H1 (cell line): ENCODE measurements at regions not wholly inside any gene's neighbourhood (a gene's known extent, or its start where the extent isn't known, plus 50 kb on each side); places are given as distances from the start of the nearest gene placed in this dataset.

ENCODE experiments used
- CTCF ChIA-PET: fragments of 300-600 bp; sonication (Branson Sonifier 250); formaldehyde crosslinking; loops from one replicate; lab custom pipeline; 2021; ENCODE audit not compliant: partially characterized antibody; lab: Charles Lee
- POLR2A ChIA-PET: fragments of 300-600 bp; sonication (Branson Sonifier 250); formaldehyde crosslinking; loops from one replicate; lab custom pipeline; 2021; ENCODE audit warnings: inconsistent platforms; ENCODE audit not compliant: partially characterized antibody; lab: Charles Lee
- DNase-seq, 2 experiments: peaks; one replicate each; pipeline versions ENCODE4 v3.0.0 to v3.0.0-alpha.2; 2010 to 2022; ENCODE audit warnings: low spot score in 2 of 2, low read depth in 1 of 2, mixed read lengths in 1 of 2
- FAIRE-seq: peaks from 2 replicates; lab custom pipeline; 2011; peaks lifted over from hg19 to GRCh38; lab: Jason Lieb, UNC
- H2AFZ ChIP-seq: 2 replicates; pipeline ENCODE4 v1.8.1; 2012; ENCODE audit warnings: low read length, inconsistent platforms
- H2AK5ac ChIP-seq: 2 replicates; pipeline ENCODE4 v1.6.1; 2013; ENCODE audit warnings: low read depth, low read length
- H2BK120ac ChIP-seq: replicated peaks from 2 replicates; pipeline ENCODE3; 2013; ENCODE audit warnings: low read depth, low read length, inconsistent platforms
- H2BK12ac ChIP-seq: 2 replicates; pipeline ENCODE4 v1.6.1; 2013; ENCODE audit warnings: low read depth, low read length
- H2BK15ac ChIP-seq: 2 replicates; pipeline ENCODE4 v1.6.1; 2013; ENCODE audit warnings: low read length
- H2BK20ac ChIP-seq: 2 replicates; pipeline ENCODE4 v1.6.1; 2013; ENCODE audit warnings: low read length
- H2BK5ac ChIP-seq: 2 replicates; pipeline ENCODE4 v1.6.1; 2013; ENCODE audit warnings: low read depth, low read length
- H3K14ac ChIP-seq: 2 replicates; pipeline ENCODE4 v1.6.1; 2013; ENCODE audit warnings: inconsistent platforms; ENCODE audit not compliant: insufficient read length
- H3K18ac ChIP-seq: 2 replicates; pipeline ENCODE4 v1.6.1; 2013; ENCODE audit warnings: low read length; ENCODE audit errors: extremely low read depth
- H3K23ac ChIP-seq: 2 replicates; pipeline ENCODE4 v1.6.1; 2013; ENCODE audit warnings: inconsistent platforms; ENCODE audit not compliant: insufficient read length
- H3K23me2 ChIP-seq: 2 replicates; pipeline ENCODE4 v1.6.1; 2013; ENCODE audit warnings: low read depth, low read length
- H3K27ac ChIP-seq: 2 replicates; pipeline ENCODE4 v1.6.1; 2011; ENCODE audit warnings: low read depth, low read length, inconsistent platforms
- H3K27me3 ChIP-seq, 4 experiments: replicated peaks in 1 of 4; 1 replicate in 1 of 4; 2 replicates in 3 of 4; pipeline versions ENCODE4 v1.6.1 to v1.8.1; 2011 to 2013; ENCODE audit warnings: low read length in 3 of 4, mild to moderate bottlenecking in 3 of 4, inconsistent platforms in 2 of 4, mixed read lengths in 2 of 4, moderate library complexity in 1 of 4; ENCODE audit not compliant: control insufficient read depth in 3 of 4, insufficient read depth in 3 of 4; ENCODE audit errors: extremely low read depth in 1 of 4
- H3K36me3 ChIP-seq, 4 experiments: 2 replicates each; pipeline versions ENCODE4 v1.6.1 to v1.8.1; 2011 to 2013; ENCODE audit warnings: mild to moderate bottlenecking in 4 of 4, low read length in 3 of 4, moderate library complexity in 2 of 4, control low read depth in 1 of 4, inconsistent platforms in 1 of 4; ENCODE audit not compliant: insufficient read depth in 4 of 4, control insufficient read depth in 2 of 4
- H3K4ac ChIP-seq: replicated peaks from 2 replicates; pipeline ENCODE3; 2013; ENCODE audit warnings: low read length, low read depth, mixed read lengths, inconsistent platforms; ENCODE audit not compliant: insufficient read length
- H3K4me1 ChIP-seq, 4 experiments: replicated peaks in 1 of 4; 1 replicate in 1 of 4; 2 replicates in 3 of 4; pipeline versions ENCODE4 v1.6.1 to v1.8.1; 2011 to 2013; ENCODE audit warnings: low read length in 3 of 4, inconsistent platforms in 2 of 4, mixed read lengths in 1 of 4; ENCODE audit not compliant: insufficient read depth in 4 of 4, control insufficient read depth in 3 of 4
- H3K4me2 ChIP-seq, 2 experiments: 2 replicates each; pipeline versions ENCODE4 v1.6.1 to v1.8.1; 2011 to 2013; ENCODE audit warnings: low read depth in 2 of 2, low read length in 2 of 2, control low read depth in 1 of 2, inconsistent platforms in 1 of 2, mild to moderate bottlenecking in 1 of 2; ENCODE audit not compliant: insufficient read depth in 1 of 2
- H3K4me3 ChIP-seq, 4 experiments: fragments of 200-600, 300-600 bp in 1 of 4; sonication (generic), shearing (Covaris generic), sonication (Bioruptor Twin) in 1 of 4; 2 replicates each; pipeline versions ENCODE4 v1.5.1 to v1.8.1; 2011 to 2016; ENCODE audit warnings: low read length in 4 of 4, low read depth in 3 of 4, control low read depth in 2 of 4, inconsistent platforms in 2 of 4, mild to moderate bottlenecking in 2 of 4, mixed read lengths in 1 of 4, moderate library complexity in 1 of 4; ENCODE audit not compliant: insufficient read depth in 2 of 4; ENCODE audit errors: extremely low read depth in 1 of 4
- H3K56ac ChIP-seq: replicated peaks from 2 replicates; pipeline ENCODE3; 2013; ENCODE audit warnings: low read depth, mild to moderate bottlenecking, mixed read lengths, low read length, inconsistent platforms; ENCODE audit not compliant: insufficient read length
- H3K79me1 ChIP-seq: 2 replicates; pipeline ENCODE4 v1.6.1; 2013; ENCODE audit warnings: low read depth, low read length, control low read depth
- H3K79me2 ChIP-seq, 2 experiments: 2 replicates each; pipeline versions ENCODE4 v1.6.1 to v1.8.1; 2012 to 2013; ENCODE audit warnings: low read length in 2 of 2, mild to moderate bottlenecking in 2 of 2, inconsistent platforms in 1 of 2; ENCODE audit not compliant: insufficient read depth in 2 of 2, control insufficient read depth in 1 of 2
- H3K9ac ChIP-seq, 4 experiments: replicated peaks in 1 of 4; 1 replicate in 1 of 4; 2 replicates in 3 of 4; pipeline versions ENCODE4 v1.6.1 to v1.8.1; 2011 to 2013; ENCODE audit warnings: low read depth in 3 of 4, low read length in 3 of 4, control low read depth in 2 of 4, mild to moderate bottlenecking in 2 of 4, moderate library complexity in 2 of 4, inconsistent platforms in 1 of 4; ENCODE audit errors: extremely low read depth in 1 of 4
- H3K9me3 ChIP-seq, 2 experiments: 2 replicates each; pipeline versions ENCODE4 v1.6.1 to v1.8.1; 2012 to 2013; ENCODE audit warnings: mild to moderate bottlenecking in 2 of 2, moderate library complexity in 2 of 2, control low read depth in 1 of 2, inconsistent platforms in 1 of 2, low read depth in 1 of 2, low read length in 1 of 2, mixed read lengths in 1 of 2; ENCODE audit not compliant: insufficient read depth in 2 of 2
- H4K20me1 ChIP-seq, 2 experiments: replicated peaks in 1 of 2; 2 replicates each; pipeline versions ENCODE3 to v1.8.1; 2011 to 2013; ENCODE audit warnings: inconsistent platforms in 2 of 2, low read length in 2 of 2, mild to moderate bottlenecking in 1 of 2; ENCODE audit not compliant: insufficient read depth in 2 of 2, control insufficient read depth in 1 of 2
- H4K5ac ChIP-seq: 2 replicates; pipeline ENCODE4 v1.6.1; 2013; ENCODE audit warnings: low read length, low read depth, mixed read lengths, inconsistent platforms; ENCODE audit not compliant: insufficient read length
- H4K8ac ChIP-seq: 2 replicates; pipeline ENCODE4 v1.8.0; 2013; ENCODE audit warnings: mild to moderate bottlenecking, moderate library complexity, low read length, inconsistent platforms; ENCODE audit not compliant: insufficient read depth; ENCODE audit errors: extremely low read depth
- H4K91ac ChIP-seq: replicated peaks from 2 replicates; pipeline ENCODE3; 2013; ENCODE audit warnings: low read length, mixed read lengths, inconsistent platforms; ENCODE audit not compliant: insufficient read length
- BACH1 ChIP-seq: IDR thresholded peaks from 2 replicates; pipeline ENCODE4 v1.6.1; 2012; ENCODE audit warnings: low read length, improper control_type of control experiment
- CTCF ChIP-seq, 3 experiments: IDR thresholded peaks; 1 replicate in 2 of 3; 2 replicates in 1 of 3; pipeline versions ENCODE4 v1.5.1 to v1.6.1; 2011; ENCODE audit warnings: low read length in 3 of 3, mild to moderate bottlenecking in 3 of 3, inconsistent platforms in 2 of 3, low read depth in 1 of 3, moderate library complexity in 1 of 3; ENCODE audit not compliant: insufficient read depth in 1 of 3; ENCODE audit errors: control extremely low read depth in 1 of 3
- EZH2 ChIP-seq: fragments of 200-600 bp; sonication (generic); IDR thresholded peaks from 2 replicates; pipeline ENCODE4 v1.7.1; 2012; ENCODE audit warnings: low read depth, mild to moderate bottlenecking, moderate library complexity, low read length, inconsistent platforms; ENCODE audit not compliant: severe bottlenecking
- RAD21 ChIP-seq, 2 experiments: IDR thresholded peaks in 1 of 2; conservative IDR thresholded peaks in 1 of 2; 2 replicates each; pipeline ENCODE4 v1.6.1; 2011; ENCODE audit warnings: low read depth in 2 of 2, low read length in 2 of 2, improper control_type of control experiment in 1 of 2, inconsistent platforms in 1 of 2, mild to moderate bottlenecking in 1 of 2, moderate library complexity in 1 of 2
- SP1 ChIP-seq: IDR thresholded peaks from 2 replicates; pipeline ENCODE4 v1.6.1; 2011; ENCODE audit warnings: low read depth, low read length
- WGBS, 2 experiments: shearing (Covaris generic) in 1 of 2; methylation state at CpG; one replicate each; pipeline versions ENCODE4 v1.1.6 to v1.1.7; 2013 to 2015; ENCODE audit warnings: low lambda C conversion rate in 2 of 2, mixed read lengths in 2 of 2, inconsistent platforms in 1 of 2, low coverage in 1 of 2, missing lambda C conversion rate in 1 of 2; ENCODE audit not compliant: insufficient replicate concordance in 2 of 2, insufficient coverage in 1 of 2, insufficient read length in 1 of 2; ENCODE audit errors: extremely low coverage in 1 of 2, missing lambda C conversion rate in 1 of 2; 5-methylcytosine and 5-hydroxymethylcytosine counted together

- Histone ChIP-seq H3K79me1 (no peaks in the 10 kb centered on the region), H3K27ac (no peak overlapping the region), H3K4me1 (no peaks in the 10 kb centered on the region), H3K36me3 (no peaks in the 10 kb centered on the region), H2BK5ac (no peak overlapping the region), H3K18ac (no peak overlapping the region), H3K4me2 (no peak overlapping the region), H3K4me3 (no peak overlapping the region), H3K14ac (no peak overlapping the region), H3K4ac (peak overlapping the region; percentile 13), H3K23me2 (no peaks in the 10 kb centered on the region), H2BK15ac (no peak overlapping the region), H2BK20ac (no peak overlapping the region), H4K91ac (no peak overlapping the region), H3K9ac (no peak overlapping the region), H3K79me2 (no peaks in the 10 kb centered on the region), H3K27me3 (no peaks in the 10 kb centered on the region), H2BK12ac (no peak overlapping the region), H4K20me1 (no peaks in the 10 kb centered on the region), H4K5ac (no peak overlapping the region), H3K56ac (no peak overlapping the region), H2BK120ac (no peak overlapping the region), H4K8ac (no peak overlapping the region), H3K23ac (no peak overlapping the region), H2AK5ac (no peak overlapping the region), H2AFZ (peak overlapping the region; percentile 87; the same call in 1 of the 2 replicates), H3K9me3 (no peaks in the 10 kb centered on the region)
- DNase-seq (no peak), FAIRE-seq (no peak)
- ChIA-PET CTCF (interaction anchor here (0.6 to 2.6 kb wide), 10 partner anchors 11 to 216 kb away, joined by 3 to 8 read pairs (median 4); no protein-coding TSS in a partner anchor), POLR2A (interaction anchor here (1.3 kb wide), 1 partner anchor 448 kb away, joined by 3 read pairs; the partner anchor contains the start of gene FAT4)
- 77% methylated on average over 3 of the region's 3 CpGs; no CpG with 5 or more reads in 1 of the 2 experiments for WGBS, 2 experiments
- peak; percentile 53 to 62 for TF ChIP-seq RAD21 (IDR thresholded peaks at IDR 0.05 in 1 of 2, conservative IDR thresholded peaks at IDR 0.05 in 1 of 2; ENCODE audit: low read depth in 2 of 2, low read length in 2 of 2)
- no peak for TF ChIP-seq SP1
- TF ChIP-seq BACH1, result no peak
- TF ChIP-seq EZH2, result no peak
- TF ChIP-seq CTCF (IDR thresholded peaks at IDR 0.05; ENCODE audit: control extremely low read depth in 1 of 3, insufficient read depth in 1 of 3, low read depth in 1 of 3, low read length in 3 of 3), result peak in 2 of 3 experiments; percentile 39 to 59; a peak in 3 of 4 replicates
Observed at GRCh38 chr4:125762537-125762936, 447.8 kb downstream of the FAT4 start.
